Testis (tissue), 2 donors: ENCODE measurements at regions not wholly inside any gene's neighbourhood (a gene's known extent, or its start where the extent isn't known, plus 50 kb on each side); places are given as distances from the start of the nearest gene placed in this dataset.
"Not testable (repeated sequence)": the region's sequence is repeated elsewhere in the genome, so short reads cannot be mapped to it uniquely, and the experiment has no call there.

Source experiments
- DNase-seq: peaks from one replicate; pipeline ENCODE4 v3.0.0-alpha.2; 2019
- H3K27ac ChIP-seq, 2 donors: fragments of 200-600 bp; sonication (generic); one replicate each; pipeline ENCODE4 v1.5.1; 2019
- H3K27me3 ChIP-seq: fragments of 200-600 bp; sonication (generic); one replicate; pipeline ENCODE4 v1.5.1; 2019
- H3K36me3 ChIP-seq: fragments of 200-600 bp; sonication (generic); one replicate; pipeline ENCODE4 v1.5.1; 2017; ENCODE audit warnings: low read depth; ENCODE audit errors: missing control alignments
- H3K4me1 ChIP-seq: fragments of 200-600 bp; sonication (generic); one replicate; pipeline ENCODE4 v1.5.1; 2019
- H3K4me3 ChIP-seq, 2 donors: fragments of 200-600 bp; sonication (generic); one replicate each; pipeline ENCODE4 v1.5.1; 2017 to 2019
- H3K9me3 ChIP-seq: fragments of 200-600 bp; sonication (generic); one replicate; pipeline ENCODE4 v1.5.1; 2017
- CTCF ChIP-seq, 3 experiments: fragments of 450-650 bp in 2 of 3; fragments of 200-600 bp in 1 of 3; sonication (generic) in 1 of 3; IDR thresholded peaks; one replicate each; pipeline ENCODE4 v1.5.1; 2016 to 2019; ENCODE audit warnings: antibody characterized with exemption in 3 of 3, mild to moderate bottlenecking in 2 of 3, moderate library complexity in 1 of 3
- POLR2A ChIP-seq: fragments of 450-650 bp; IDR thresholded peaks from one replicate; pipeline ENCODE4 v1.6.1; 2017; ENCODE audit warnings: antibody characterized with exemption, mild to moderate bottlenecking, moderate library complexity
- WGBS, 2 donors: methylation state at CpG; one replicate each; pipeline ENCODE4 v1.1.5; 2018; 5-methylcytosine and 5-hydroxymethylcytosine counted together
- intact Hi-C: fragments of 100-400 bp; cut with DNase I; formaldehyde crosslinking; loops from one replicate; pipeline ENCODE4 v1.15.1; 2023; ENCODE audit warnings: low total_unique reads

- DNase-seq, result no peak
- 54 to 59% methylated on average over 3 of the region's 3 CpGs for WGBS, 2 donors
- Histone ChIP-seq H3K9me3 (no peaks in the 10 kb centered on the region), H3K27me3 (no peaks in the 10 kb centered on the region), H3K36me3 (no peaks in the 10 kb centered on the region), H3K4me3 (no peak overlapping the region), H3K27ac (no peak overlapping the region), H3K4me1 (no peaks in the 10 kb centered on the region)
- intact Hi-C loops, result no loop called here
- TF ChIP-seq CTCF (IDR thresholded peaks at IDR 0.05) (peak; percentile 8 to 32 (median 31)), POLR2A (no peak)
Measured at GRCh38 chr2:61658841-61659780, 121.0 kb upstream of the XPO1 start.

GRCh38 chr2:61649946-61650345 is 111.8 kb upstream of the XPO1 start:
- DNase-seq, intact Hi-C loops: not testable (repeated sequence)
- WGBS, 2 donors, result 89 to 91% methylated on average over 3 of the region's 3 CpGs

GRCh38 chr2:61649021-61649420 is 110.9 kb upstream of the XPO1 start:
- WGBS, 2 donors, result 87 to 97% methylated on average over 2 of the region's 2 CpGs
- no peaks in the 10 kb centered on the region for H3K27me3 ChIP-seq
- no peaks in the 10 kb centered on the region for H3K4me1 ChIP-seq
- no peak for DNase-seq
- no peak overlapping the region for H3K4me3 ChIP-seq
- TF ChIP-seq CTCF (IDR thresholded peaks at IDR 0.05) (no peak), POLR2A (no peak)
- H3K9me3 ChIP-seq, result no peaks in the 10 kb centered on the region
- intact Hi-C loops, result no loop called here
- no peak overlapping the region for H3K27ac ChIP-seq
- no peaks in the 10 kb centered on the region for H3K36me3 ChIP-seq

More at GRCh38 chr2:61649946-61650345, 111.8 kb upstream of the XPO1 start:
- H3K27me3 ChIP-seq, H3K36me3 ChIP-seq, H3K4me3 ChIP-seq, H3K4me1 ChIP-seq, H3K9me3 ChIP-seq, H3K27ac ChIP-seq: not testable (repeated sequence)

GRCh38 chr2:61647044-61647443 is 108.9 kb upstream of the XPO1 start:
- TF ChIP-seq POLR2A (no peak), CTCF (IDR thresholded peaks at IDR 0.05) (no peak)
- H3K4me1 ChIP-seq, result no peaks in the 10 kb centered on the region
- H3K36me3 ChIP-seq, result no peaks in the 10 kb centered on the region
- WGBS, 2 donors, result 69% methylated on average over 5 of the region's 5 CpGs
- H3K27me3 ChIP-seq, result no peaks in the 10 kb centered on the region
- no peak overlapping the region for H3K4me3 ChIP-seq
- no peaks in the 10 kb centered on the region for H3K9me3 ChIP-seq
- DNase-seq, result no peak
- no peak overlapping the region for H3K27ac ChIP-seq
- intact Hi-C loops, result no loop called here

- 85 to 87% methylated on average over 1 of the region's 1 CpG for WGBS, 2 donors
- H3K36me3 ChIP-seq, result no peaks in the 10 kb centered on the region
- no peak overlapping the region for H3K27ac ChIP-seq
- H3K4me1 ChIP-seq, result no peaks in the 10 kb centered on the region
- H3K4me3 ChIP-seq, result no peak overlapping the region
- no peaks in the 10 kb centered on the region for H3K27me3 ChIP-seq
- no peaks in the 10 kb centered on the region for H3K9me3 ChIP-seq
- intact Hi-C loops, result no loop called here
- no peak for DNase-seq
- TF ChIP-seq POLR2A (no peak), CTCF (IDR thresholded peaks at IDR 0.05) (no peak)
Measured at GRCh38 chr2:61645911-61646310, 107.8 kb upstream of the XPO1 start.

GRCh38 chr2:61643153-61643552 is 105.0 kb upstream of the XPO1 start:
- intact Hi-C loops, H3K27ac ChIP-seq, H3K4me1 ChIP-seq, H3K36me3 ChIP-seq, H3K27me3 ChIP-seq, H3K9me3 ChIP-seq, DNase-seq, H3K4me3 ChIP-seq: not testable (repeated sequence)
- WGBS, 2 donors, result 93 to 94% methylated on average over 6 of the region's 6 CpGs
